NCI-H460 (cell line): ENCODE measurements at regions not wholly inside any gene's neighbourhood (a gene's known extent, or its start where the extent isn't known, plus 50 kb on each side); places are given as distances from the start of the nearest gene placed in this dataset.
A peak's percentile ranks its signal among the peaks of the same experiment; 100 is the strongest.
"Not testable (repeated sequence)": the region's sequence is repeated elsewhere in the genome, so short reads cannot be mapped to it uniquely, and the experiment has no call there.

Source experiments
- DNase-seq: peaks from one replicate; pipeline ENCODE4 v3.0.0-alpha.2; 2016; ENCODE audit warnings: low read depth; ENCODE audit errors: extremely low read depth

DNA sequence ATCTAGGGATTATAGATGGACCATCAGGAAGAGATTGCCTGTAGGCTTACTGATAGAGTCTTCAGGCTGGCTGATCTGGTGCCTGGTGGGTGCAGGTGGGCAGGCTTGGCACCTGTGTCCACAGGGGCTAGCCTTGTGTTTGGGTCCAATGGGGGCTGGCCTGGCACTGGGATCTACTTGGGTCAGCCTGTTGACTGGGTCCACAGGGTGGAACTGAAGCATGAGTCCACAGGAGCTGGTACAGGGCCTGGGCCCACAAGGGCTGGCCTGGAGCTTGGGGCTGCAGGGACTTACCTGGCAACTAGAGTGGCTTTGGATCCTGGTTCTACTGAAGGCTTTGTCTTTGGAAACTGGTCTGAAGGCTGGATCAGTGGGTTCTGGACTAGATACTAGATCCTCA lies 1217.7 kb downstream of the CDH11 start:
- DNase-seq = no peak

DNA sequence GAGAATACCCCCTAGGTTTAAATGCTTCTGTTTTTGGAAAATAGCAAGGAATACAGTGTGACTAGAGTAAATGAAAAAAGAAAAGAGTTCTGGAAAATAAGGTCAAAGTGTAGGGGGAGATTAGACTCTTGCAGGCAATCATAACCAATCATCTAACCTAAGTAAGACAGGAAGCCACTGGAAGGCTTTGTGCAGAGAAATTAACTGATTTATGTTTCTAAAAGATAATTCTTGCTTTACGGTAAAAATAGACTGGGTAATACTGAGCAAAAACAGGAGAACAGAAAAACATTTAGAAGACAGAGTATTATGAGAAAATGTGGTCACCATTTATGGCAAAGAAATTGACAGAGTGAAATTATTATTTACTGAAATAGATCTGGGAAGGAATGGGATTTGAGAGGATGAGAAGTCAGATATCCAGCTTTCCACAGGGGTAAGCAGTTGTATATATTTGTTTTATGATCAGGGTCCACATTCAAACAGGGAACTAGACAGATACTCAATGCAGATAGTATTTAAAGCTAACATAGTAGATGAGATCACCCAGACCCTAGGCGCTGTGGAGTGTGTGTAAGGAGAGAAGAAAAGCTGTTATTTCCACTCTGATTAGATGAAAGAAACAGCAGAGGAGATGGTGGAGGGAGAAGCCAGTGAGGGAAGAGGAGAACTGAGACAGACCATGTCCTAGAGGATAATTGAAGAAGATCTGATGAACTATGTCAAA lies 1225.3 kb downstream of the CDH11 start:
- DNase-seq = no peak

DNA sequence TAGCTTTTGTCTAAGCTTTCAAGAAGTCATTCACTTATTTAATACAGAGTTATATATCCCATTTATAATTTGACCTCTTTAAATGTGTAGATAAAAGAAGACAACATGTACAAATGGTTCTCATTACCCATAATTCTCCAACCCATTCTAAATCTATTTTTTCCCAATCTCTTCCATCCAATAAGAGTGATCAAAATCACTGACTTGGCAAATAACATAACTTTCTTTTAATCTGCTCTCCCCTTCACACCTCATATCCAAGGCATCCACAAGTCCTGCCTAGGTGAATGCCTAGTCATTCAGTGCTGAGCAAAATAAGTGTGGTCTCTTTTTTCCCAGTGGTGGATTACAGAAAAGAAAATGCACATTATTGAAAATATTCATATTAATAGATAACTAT lies 1231.1 kb downstream of the CDH11 start:
- no peak for DNase-seq

DNA sequence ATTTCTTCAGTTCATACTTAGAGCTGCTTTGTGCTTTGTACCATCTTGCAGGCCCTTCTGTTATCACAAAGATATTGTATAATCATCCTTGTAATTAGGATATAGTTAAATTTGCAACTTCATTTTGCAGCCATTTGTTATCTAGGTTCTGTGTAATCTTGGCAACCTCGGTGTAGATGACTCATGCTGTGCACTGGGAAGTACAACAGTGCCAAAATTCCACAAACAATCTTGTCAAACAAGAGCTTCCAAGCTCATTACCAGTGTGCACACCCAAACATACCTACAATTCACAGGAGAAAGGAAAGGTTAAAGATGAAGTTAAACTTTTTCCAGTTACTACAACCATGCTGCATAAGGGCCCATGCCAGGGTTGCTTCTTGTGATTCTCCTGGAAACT lies 1231.8 kb downstream of the CDH11 start:
- no peak for DNase-seq

DNA sequence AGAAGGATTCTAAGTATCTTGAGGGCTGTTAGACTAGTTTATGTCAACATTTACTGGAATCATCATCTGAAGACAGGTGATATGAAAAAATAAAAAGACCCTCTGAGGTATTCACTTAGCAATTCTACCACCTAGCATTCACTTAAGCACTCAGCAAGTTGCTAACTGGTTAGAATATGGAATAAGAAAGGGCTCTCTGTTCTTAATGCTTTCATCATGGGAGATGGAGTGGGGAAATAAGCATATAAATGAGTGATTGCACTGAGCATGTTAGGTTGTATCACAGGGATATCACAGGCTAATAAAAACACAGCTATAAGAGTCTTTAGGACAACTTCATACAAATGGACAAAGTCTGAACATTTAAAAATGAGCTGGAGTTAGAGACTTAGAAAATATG lies 1238.8 kb downstream of the CDH11 start:
- no peak for DNase-seq

DNA sequence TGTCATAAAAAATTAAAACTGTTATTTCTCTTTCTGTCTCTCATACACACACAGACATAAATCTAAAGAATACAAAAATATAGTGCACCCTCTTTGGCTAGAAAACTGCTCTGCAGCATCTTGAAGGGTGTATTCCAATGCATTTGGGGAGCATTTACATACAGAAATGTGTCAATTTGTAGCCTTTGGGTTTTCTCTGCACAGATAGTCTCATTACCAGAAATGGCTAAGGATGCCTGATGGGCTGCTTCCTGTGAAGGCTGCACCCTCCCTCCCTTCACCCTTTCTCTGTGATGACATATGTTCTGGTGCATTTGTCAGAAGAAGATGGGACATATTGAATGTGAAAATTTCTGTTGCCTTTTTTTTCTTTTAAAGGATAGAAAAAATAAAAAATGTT lies 1239.3 kb downstream of the CDH11 start:
- no peak for DNase-seq

DNA sequence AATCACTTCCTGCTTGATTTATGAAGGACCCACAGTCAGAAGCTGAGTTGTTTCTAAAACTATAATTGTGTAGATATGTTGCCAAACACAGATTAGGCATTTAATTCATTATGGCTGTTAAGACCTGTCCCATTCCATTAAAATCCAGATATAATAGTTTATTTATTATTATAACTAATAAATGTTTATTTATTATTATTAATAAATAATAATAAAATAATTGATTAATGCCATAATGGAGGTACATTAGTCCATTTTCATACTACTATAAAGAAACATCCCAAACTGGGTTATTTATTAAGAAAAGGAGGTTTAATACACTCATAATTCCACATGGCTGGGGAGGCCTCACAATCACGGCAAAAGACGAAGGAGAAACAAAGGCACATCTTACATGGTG lies 1240.9 kb downstream of the CDH11 start:
- no peak for DNase-seq

DNA sequence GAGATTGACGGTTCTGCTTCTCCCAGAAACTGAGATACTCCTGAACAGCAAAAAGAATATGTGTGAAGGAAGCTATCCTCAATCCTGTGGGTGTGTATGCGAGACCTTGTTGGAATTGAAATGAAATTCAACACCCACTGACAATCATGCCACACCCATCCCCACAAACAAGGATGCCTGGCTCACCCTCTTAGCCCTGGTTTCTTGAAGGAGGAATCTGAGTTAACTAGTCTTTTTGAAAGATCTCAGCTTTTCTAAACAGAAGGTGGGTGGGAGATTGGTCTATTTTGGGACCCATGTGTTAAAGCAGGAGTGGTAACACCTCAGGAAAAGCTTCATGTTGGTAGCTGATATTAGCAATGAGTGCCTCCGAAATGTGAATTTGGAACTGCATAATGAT lies 1244.5 kb downstream of the CDH11 start:
- no peak for DNase-seq

DNA sequence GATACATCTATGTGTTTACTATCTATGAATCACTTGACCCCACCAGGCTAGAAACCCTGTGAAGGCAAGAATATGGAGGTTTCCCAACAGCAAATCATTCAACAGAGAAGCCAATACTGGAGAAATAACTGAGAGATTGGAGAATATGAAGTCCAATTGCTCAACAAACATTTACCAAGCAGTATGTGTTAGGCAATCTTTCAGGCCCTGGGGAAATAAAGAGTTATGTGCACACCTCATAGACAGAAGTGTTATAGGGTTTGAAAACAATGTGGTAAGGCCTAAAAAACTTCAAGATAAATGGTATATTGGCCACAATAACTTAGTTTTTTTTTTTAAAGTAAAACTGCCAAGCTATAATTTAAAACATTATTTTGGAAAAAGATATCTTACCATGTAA lies 1245.8 kb downstream of the CDH11 start:
- DNase-seq = no peak

DNA sequence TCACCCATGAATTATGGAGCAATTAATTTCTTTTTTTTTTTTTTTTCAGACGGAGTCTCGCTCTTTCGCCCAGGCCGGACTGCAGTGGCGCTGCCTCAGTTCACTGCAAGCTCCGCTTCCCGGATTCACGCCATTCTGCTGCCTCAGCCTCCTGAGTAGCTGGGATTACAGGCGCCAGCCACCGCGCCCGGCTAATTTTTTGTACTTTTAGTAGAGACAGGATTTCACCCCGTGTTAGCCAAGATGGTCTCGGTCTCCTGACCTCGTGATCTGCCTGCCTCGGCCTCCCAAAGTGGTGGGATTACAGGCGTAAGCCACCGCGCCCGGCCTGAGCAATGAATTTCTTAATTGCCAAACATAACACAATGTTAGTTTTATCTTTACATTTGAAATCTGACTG lies 1261.2 kb downstream of the CDH11 start:
- not testable (repeated sequence) for DNase-seq

DNA sequence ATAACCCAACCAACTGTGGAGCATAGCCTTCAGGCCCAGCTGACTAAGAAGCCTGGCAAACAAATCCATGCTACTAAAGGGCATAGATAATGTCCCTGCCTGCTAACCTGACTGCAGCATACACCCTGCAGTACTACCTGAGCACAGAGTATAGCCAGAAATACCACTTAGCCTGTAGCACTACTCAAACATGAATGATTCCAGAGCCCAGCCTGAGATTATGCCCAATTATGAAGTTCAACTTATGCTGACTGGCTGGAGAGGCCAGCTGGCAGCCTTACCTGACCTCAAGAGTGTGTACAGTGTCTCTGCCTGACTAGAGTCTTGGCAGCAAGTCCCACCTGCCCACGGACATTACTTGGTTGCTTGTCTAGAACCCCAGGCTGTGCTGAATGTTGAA lies 1265.3 kb downstream of the CDH11 start:
- DNase-seq = no peak

DNA sequence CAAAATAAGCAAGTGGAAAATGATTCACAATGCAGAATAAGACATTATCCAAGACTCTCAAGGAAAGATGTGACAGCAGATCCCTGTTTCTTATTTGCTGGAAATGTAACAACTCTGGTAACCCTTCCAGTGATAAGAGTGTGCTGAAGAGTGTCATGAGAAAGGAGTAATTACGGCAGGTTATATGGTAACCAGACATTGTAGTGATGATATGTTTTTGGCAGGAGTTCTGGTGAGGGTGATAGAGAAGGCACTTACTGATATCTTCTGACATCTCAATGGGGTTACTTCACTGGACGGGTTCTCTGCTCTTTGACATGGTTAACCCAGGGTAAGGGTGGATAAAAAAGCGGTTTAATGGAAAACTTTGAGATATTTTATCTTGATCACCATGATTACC lies 1270.9 kb downstream of the CDH11 start:
- no peak for DNase-seq

DNA sequence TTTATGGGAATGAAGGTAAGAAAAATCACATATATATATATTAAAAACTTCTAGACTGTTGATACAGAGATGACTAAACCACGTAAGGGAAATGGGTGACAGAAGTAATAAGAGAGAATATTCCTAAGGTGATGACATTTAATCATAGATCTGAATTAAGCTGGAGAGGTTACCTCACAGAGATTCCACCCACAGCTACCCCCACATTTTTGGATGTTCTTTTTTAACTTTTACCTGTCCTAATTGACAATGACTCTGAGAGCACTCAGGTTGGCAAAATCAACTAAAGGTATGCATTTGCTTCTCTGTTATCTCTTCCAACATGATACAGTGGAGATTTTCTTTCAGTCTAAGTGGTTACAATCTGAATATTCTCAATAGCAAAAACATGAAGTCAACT lies 1280.6 kb downstream of the CDH11 start:
- DNase-seq = no peak

DNA sequence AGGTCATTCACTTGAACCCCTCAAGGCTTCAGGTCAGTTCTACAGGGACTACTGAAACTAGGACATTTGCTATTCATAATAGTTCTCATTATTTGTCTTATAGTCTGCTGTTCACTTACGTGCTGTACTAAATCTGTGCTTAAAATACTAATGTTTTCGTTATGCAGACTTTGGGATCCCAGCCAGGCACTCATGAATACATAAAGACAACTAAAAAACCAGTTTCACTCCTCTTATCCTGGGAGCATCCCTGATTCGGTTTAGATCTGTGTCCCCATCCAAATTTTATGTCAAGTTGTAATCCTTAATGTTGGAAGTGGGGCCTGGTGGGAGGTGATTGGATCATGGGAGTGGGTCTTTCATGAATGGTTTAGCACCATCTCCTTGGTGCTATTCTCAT lies 1291.8 kb downstream of the CDH11 start:
- no peak for DNase-seq

DNA sequence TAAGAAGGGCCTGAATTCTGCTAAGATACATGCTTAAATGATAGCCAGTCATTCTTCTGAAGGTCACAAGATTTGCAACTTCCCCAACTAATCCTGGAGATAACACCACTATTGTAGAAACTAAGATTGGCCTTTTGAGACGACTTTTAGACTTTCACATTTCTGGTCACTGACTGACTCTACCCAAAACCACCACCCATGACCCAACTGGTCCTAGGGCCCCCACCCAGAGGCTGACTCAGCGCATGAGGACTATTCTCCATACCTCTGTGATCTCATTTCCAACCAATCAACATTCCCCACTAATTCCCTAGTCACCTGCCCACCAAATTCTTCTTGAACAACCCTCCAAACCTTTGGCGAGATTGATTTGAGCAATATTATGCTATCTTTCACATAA lies 1299.0 kb downstream of the CDH11 start:
- no peak for DNase-seq

DNA sequence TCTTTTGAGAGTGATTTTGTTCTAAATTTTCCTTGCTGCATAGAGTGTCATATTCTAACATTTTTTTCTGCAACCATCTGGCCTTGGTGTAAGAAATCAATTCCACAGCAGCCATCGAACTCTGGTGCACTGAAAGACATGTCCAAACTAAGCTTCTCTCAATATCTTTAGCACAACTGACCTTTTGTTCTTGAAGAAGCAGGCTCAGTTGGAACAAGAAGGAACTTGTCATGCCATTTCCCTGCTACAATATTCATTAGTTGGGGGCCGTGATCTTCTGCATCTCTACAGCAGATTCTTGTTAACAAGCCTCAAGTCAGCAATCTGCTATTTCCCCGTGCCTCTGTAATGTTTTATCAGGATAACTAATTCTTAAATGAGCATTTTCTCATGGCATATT lies 1305.6 kb downstream of the CDH11 start:
- DNase-seq = no peak

DNA sequence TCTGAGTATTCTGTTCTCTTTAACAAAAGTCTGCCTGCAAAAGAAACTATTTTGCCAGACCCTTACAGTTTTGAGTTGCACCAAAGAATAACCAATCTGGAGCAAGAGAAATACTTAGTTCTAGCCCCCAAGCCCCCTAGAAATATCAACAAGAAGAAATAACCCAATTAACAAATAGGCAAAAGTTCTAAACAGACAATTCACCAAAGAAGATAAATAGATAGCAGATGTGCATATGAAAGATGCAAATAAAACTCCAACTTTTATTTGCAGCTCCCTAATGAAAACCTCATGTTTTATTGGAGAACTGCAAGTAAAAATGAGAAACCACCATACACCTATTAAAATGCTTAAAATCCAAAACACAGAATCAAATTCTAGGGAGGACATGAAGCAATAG lies 1308.0 kb downstream of the CDH11 start:
- no peak for DNase-seq

DNA sequence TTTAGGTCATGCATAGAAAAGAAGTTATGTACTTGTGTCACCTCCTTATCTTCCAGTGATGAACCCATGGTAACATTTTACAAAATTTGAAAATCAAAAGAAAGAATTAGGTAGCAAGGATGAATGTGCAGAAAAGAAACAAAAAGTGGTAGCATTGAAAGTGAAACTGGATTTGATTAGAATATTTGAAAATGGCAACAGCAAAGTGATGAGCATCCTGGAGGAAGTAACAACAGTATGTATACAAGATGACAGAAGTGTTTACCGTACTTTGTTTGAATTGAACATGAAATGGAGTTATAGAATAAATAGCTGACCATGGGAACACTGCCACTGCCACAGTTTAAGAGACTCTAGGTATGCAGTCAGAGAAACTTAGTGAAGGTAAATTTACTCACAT lies 1313.1 kb downstream of the CDH11 start:
- DNase-seq = no peak

DNA sequence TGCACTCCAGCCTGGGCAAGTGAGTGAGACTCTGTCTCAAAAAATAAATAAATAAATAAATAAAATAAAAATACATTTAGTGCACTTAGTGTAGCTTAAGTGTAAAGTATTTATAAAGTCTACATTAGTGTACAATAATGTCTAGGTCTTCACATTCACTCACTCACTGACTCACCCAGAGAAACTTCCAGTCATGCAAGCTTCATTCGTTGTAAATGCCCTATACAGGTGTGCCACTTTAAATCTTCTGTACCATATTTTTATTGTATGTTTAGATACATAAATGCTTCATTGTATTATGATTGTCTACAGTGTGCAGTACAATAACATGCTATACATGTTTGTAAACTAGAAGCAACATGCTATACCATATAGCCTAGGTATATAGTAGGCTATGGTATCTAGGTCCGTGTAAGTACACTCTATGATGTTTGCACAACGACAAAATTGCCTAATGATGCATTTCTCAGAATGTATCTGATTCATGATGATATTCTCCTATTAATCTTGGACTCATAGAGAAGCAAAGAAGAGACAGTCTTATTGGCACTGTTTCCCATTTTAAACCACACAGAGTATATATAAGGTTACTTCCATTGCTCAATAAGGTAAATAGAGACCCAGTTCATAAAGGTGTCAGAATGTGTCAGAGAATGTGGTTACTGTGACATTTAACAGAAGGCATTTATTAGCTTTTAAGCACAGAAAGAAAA lies 1314.9 kb downstream of the CDH11 start:
- DNase-seq = peak; percentile 6

DNA sequence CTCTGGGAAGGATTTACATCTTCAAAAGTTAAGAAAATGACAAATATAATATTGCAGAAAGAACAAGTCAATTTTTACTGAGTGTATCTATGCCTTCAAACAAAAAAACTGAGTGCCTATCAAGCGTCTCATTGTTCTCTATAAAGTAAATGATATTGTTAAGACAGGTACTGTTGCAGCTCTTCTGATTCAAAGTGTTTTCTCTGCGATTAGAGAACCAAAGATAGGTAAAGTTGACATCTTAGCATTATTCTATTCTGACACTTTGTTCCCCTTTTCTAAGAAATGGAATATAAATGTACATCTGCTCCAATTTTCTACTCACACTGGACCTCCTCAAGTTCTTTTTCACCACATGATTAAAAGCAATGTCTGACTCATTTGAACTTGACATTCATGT lies 1317.7 kb downstream of the CDH11 start:
- DNase-seq = no peak

DNA sequence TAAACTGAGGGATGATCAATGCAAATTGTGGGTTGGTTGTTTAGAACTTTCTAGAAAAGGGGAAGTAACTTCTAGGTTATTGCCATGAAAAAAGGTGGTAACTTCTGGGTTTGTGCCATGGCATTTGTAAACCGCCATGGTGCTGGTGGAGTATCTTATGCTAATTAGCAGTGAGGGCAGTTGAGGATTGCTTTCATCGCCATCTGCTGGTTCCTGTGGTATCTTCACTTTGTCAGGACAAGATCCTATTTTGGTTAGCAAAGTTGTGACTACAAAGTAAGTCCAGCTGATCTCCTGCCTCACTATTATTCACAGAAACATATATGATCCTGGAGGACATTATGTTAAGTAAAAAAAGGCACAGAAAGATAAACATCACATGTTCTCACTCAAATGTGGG lies 1332.3 kb downstream of the CDH11 start:
- no peak for DNase-seq

DNA sequence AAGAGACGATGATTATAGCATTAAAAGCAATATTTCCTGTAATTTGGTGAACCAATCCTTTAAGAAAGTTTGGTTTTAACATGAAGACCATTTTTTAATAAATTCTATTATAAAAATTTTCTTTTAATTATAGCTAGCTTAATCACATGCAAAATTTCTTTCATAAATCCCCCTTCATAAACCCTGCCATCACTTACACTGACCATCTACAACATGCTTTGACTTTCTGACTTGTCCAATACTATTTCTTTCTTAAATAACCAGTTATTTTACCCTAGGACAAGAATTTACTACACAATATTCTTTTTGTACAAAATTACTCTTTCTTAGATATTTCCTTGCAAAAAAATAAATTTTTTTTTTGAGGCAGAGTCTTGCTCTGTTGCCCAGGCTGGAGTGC lies 1334.8 kb downstream of the CDH11 start:
- no peak for DNase-seq

DNA sequence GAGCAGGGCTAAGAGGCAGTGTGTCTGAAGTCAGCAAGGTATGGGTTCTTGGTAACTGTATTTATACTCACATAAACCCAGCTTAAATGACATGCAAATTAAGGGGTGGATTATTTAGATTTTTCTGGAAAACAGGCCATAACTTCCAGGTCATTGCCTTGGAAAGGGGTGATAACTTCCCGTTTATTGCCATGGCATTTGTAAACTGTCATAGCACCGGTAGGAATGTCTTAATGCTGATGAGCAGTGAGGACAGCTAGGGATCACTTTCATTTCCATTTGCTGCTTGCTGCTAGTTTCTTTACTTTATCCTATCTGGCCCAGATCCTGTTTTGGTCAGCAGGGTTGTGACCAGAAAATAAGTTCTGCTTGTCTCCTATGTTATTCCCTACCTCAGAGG lies 1336.7 kb downstream of the CDH11 start:
- DNase-seq = no peak
